ENCODE measurements at regions not wholly inside any gene's neighbourhood (a gene's known extent, or its start where the extent isn't known, plus 50 kb on each side); places are given as distances from the start of the nearest gene placed in this dataset.

- TF ChIP-seq CTCF (IDR thresholded peaks at IDR 0.05; ENCODE audit: poor library complexity), result no peak
- no peak for TF ChIP-seq EZH2phosphoT487 (IDR thresholded peaks at IDR 0.05; ENCODE audit: low read depth, severe bottlenecking, unreplicated experiment)
Measured at GRCh38 chr3:30281526-30281925, 324.9 kb upstream of the TGFBR2 start.

Measured in hepatocyte (in vitro differentiated cells).